HG03520 (cell line): ENCODE measurements at regions not wholly inside any gene's neighbourhood (a gene's known extent, or its start where the extent isn't known, plus 50 kb on each side); places are given as distances from the start of the nearest gene placed in this dataset.
A peak's percentile ranks its signal among the peaks of the same experiment; 100 is the strongest.
"Not testable (repeated sequence)": the region's sequence is repeated elsewhere in the genome, so short reads cannot be mapped to it uniquely, and the experiment has no call there.

Experiments
- ATAC-seq: cut with Tn5 transposase; IDR thresholded peaks from one replicate; pipeline ENCODE4 v1.9.1; 2021; ENCODE audit warnings: mild to moderate bottlenecking, moderate library complexity; ENCODE audit not compliant: unreplicated experiment

DNA sequence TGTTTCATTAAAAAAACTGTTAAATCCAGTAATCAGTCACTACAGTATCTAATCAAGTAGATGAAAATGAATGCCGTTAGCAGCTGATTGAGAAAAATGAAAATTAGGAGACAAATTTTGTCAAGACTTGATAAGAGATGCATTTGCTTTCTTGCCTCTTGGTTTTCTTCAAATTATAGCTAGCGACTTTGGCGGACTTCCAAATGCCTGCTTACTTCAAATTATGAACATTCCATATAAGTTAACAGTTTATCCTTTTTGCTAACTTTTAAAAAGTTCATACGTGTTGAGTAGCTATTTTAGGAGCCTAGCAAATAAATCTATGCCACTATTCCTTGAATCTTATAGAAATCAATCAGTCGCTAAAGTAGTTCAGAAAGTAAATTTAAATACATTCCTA is 58.8 kb downstream of the PPP4R3C start:
- no peak for ATAC-seq

DNA sequence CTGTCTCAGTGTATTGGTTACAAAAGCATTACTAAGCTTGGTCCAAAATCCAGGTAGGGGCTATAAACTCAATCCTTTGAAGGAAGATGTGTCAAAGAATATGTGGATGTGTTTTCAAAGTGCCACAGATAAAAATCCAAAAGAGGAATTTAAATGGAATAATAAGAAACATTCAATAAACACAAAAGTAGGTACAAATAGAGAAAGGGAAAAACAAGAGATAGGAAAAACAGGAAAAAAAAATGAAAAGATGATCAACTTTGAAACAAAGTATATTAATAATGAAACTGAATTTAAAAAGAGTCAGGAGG is 64.0 kb downstream of the PPP4R3C start:
- no peak for ATAC-seq

DNA sequence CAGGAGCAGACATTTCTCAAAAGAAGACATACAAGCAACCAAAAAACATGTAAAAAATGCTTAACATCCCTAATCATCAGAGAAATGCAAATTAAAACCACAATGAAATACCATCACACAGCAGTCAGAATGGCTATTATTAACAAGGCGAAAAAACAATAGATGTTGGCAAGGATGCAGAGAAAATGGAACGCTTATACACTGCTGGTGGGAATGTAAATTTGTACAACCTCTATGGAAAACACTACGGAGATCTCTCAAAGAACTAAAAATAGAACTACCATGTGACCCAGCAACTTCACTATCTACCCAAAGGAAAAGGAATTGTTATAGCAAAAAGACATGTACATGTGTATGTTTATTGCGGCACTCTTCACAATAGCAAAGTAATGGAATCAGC is 71.5 kb downstream of the PPP4R3C start:
- no peak for ATAC-seq

DNA sequence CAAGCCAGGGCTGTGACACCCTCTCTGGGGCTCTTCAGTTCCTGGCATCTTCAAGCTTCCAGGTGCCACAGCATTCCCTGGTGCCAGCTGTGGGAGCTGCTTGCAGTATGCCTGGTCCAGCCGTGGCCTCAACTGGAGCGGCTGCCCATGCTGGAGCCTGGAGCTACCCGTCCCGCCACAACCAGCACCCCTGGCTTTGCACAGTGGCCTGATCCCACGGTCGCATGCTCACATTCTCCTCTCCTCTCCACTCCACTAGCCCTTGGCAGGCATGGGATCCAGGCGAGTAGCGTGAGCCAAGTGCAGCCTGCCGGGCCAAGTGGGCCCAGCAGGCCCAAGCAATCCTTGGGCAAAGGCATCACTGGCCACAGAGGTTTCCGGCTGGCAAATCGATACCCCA is 81.7 kb downstream of the PPP4R3C start:
- no peak for ATAC-seq

DNA sequence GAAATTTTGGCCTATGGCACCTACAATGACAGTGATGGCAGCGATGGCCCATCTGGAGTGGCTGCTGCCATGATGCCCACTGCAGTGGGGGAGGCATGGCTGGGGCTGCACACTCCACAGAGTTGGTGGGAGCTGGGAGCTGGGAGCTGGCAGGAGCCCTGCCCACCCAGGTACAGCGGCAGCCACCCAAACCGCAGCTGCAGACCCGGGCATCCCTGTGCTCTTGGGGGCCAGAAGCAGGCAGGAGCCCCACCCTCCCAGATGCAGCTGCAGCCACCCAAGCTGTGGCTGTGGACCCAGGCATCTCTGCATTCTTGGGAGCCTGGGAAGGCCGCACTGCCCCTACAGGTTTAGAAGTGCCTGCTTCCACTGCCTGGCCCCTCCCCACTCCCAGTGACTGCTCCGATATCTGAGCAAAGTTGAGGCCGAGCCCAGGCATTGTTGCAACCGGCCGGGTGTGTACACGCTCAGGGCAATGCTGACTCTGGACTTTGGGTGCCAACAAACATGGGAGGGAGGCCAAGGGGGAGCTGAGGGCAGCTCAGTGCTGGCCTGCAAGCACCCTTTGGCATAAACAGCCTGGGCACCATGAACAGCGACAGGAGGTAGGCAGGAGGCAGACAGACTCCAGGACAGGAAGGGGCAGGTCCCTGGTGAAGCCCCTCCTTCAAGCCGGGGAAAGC is 82.8 kb downstream of the PPP4R3C start:
- ATAC-seq, result no peak

DNA sequence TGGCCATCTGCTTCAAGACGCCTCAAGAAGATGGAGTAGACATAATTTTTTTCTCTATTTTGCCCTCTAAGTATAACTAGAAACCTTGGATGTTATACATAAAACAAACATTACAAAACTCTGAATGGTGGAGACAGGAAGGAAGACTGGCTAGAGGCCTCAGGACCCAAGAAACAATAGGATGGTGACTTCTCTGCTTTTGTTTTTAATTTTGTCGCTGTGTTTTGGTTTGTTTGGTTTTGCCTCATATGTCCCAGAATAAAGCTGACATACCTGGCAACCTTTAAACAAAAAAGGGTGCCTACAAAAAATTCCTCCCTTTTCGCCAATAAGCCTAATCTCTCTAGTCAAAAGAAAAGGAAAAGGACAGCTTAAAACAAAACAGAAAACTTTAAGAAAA is 109.1 kb downstream of the PPP4R3C start:
- no peak for ATAC-seq

DNA sequence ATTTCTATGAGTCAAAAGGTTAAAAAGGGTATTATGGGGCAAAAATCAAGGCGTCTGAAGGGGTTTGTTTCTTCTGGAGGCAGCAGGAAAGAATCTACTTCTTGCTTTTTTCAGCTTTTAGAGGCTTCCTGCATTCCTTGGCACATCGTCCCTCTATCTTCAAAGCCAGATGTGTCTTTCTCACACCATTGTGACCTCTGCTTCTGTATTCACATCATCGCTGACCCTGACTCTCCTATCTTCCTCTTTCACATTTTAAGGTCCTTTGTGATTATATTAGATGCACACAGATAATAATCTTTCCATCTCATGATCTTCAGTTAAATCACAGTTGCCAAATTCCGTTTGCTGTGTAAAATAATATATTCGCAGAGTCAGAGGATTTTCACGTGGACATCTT is 112.7 kb downstream of the PPP4R3C start:
- no peak for ATAC-seq

DNA sequence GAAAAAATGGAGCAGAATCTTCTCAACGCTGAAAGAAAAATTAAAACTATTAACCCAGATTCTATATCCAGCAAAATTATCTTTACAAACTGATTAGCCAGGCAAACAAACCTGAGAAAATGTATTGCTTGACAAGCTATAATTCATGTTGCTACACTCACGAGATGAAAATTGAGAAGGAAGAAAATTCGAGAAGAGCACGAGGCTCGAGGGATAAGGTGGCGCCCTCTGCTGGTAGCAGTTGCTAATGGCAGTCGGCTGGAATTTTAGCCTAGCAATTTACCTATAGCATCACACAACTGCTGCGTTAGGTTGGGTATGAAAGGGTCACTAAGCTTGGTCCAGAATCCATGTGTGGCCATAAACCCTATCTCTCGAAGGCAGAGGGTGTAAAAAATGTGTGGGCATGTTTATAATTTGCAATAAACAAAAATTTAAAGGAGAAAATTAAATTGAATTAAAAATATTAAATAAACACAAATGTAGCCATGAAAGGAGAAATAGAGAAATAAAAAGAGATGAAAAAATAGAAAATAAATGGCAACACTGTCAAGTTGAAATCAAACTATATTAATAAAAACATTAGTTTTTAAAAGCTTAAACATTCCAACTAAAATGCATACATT is 126.6 kb downstream of the PPP4R3C start:
- ATAC-seq, result peak; percentile 74

DNA sequence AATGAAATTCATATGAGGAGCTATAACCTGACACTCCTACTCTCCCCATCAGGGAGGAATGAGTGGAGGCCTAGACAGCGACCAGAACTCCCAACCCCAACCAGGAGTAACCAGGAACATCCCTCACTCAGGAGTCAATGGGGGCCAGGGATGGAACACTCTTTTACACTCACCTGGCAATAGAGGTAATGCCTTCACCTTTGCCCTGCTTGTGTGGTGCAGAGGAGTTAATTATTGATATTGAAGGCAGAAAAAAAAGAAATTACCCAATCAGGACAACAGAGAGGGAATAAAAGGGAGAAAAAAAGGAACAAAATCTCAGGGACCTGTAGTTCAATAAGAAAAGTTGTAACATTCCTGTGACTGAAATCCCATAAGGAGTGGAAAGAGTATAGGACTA is 141.5 kb downstream of the PPP4R3C start:
- ATAC-seq, result no peak

DNA sequence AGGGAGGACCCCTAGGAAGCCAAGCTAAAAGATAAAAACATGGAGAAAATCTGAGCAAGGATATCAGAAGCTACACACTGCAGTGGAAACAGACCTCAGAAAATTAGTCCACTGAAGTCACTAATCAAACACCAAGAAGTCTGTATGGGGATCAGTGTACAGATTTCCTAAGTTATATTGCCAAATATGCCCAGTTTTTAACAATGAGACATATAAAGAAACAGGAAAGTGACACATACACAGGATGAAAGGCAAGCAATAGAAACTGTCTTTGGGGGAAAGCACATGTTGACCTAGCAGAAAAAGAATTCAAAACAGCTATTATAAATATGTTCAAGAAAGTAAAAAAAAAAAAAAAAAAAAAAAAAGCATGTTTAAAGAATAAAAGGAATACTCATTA is 153.7 kb downstream of the PPP4R3C start:
- no peak for ATAC-seq

DNA sequence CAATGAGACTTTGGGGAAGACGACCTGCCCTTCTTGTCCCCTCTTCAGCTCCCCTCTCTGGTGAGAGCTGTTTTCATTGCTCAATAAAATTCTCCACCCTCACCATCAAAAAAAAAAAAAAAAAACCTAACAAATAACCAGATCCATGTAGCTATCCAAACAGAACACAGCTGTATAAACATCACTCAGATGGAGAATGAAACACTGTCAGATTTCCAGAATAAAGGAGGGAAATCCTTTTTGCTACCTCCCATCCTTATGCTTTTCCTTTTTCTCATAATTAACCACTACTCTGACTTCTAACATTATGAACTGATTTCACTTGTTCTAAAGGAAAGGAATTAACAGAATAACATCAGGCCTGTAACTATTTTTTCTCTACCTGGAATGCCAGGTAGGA is 155.6 kb downstream of the PPP4R3C start:
- ATAC-seq, result no peak

DNA sequence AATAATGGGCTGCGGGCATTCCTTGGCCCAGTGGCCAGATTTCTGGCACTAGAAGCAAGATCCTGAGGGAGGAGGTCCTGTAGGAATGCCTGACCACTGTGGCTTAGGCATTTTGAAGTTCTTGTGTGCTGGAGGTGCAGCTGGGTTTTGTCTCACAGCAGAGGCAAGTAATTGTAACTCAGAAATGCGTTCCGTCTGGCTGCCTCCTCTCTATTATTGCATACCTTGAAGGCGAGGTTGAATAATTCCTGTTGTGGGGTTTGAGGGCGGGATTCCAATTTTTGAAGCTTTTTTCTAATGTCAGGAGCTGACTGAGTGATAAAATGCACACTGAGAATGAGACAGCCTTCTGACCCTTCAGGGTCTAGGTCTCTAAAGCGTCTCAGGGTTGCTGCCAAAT is 170.6 kb downstream of the PPP4R3C start:
- ATAC-seq, result not testable (repeated sequence)

DNA sequence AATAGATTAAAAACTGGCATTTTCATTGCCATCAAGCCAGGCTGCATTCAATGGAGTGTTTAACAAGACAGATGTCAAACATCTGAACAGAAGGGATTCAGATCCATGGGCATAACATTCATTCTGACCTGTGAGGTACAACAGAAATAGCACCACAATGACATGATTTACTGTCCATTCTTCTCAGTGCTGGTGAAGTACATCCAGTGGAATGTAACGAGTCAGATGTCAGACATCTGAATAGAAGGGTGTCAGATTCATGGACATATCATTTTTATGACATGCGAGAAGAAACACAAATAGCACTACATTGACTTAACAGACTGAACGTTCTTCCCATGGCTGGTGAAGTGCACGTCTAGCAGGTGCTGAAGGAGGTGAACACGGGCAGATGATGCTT is 186.4 kb downstream of the PPP4R3C start:
- ATAC-seq, result no peak

DNA sequence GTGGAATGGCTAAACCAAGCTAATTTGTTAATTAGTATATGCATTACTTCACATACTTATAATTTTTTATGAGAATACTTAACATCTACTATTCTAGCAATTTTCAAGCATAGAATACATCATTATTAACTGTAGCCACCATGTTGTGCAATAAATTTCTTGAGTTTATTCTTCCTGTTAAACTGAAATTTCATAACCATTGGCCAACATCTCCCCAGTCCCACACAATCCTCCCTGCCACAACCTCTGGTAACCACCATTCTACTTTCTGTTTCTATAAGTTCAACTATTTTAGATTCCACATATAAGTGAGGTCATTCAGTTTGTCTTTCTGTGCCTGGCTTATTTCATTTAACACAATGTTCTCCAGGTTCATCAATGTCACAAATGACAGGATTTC is 208.5 kb downstream of the PPP4R3C start:
- ATAC-seq, result no peak

DNA sequence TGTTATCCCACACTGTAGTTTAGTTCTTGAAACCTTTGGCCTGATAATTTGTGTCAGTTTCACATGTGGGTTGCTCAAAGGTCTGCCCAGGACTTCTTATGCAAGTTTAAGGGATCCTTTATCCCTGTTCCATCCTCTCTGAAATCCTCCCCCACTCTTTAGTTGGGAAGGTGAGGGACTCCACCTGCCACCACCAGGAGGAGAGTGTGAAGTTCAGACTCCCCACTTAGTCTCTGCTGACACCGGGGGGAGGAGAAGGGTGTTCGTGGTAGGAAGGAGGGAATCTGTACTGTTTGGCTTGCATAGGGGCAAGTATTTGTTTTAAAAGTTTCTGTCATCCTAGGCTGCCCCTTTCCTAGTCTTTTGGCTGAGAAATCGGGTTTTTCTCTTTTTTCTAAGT is 211.8 kb downstream of the PPP4R3C start:
- ATAC-seq, result no peak

DNA sequence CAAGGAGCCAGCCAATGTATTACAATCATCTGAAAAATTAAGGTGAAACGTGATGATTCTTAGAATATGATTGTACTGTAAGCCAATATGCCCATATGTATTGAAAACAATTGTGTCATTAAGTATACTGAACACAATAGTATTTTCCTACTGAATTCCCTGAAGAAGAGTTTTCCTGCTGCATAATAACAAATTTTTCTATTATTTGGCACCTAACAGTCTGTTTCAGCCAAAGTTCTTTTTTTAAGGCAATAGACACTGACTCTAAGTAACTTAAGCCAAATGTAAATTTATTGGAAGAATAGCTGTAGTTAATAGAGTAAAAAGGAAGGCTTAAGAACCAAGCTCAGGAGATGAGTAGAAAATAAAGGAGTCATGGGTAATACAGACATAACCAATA is 220.6 kb downstream of the PPP4R3C start:
- ATAC-seq, result no peak

DNA sequence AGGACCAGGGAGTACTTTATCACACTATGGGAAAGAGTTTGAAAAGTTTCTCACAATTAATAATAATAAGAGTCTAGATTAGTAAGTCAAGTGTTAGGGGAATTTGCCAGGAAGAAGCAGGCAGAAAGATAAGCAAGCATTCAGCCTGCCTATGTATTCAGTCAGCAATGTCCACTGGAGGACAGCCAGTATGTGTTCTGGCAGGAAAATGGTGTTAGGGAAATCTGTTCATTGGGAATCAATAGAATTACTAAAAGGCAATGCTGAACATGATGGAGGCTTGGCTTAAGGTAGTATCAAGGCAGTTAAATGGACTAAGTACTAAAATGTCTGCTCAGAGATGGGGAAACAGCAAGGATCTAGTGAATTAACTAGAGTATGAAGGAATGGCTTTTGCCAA is 221.2 kb downstream of the PPP4R3C start:
- ATAC-seq, result no peak

DNA sequence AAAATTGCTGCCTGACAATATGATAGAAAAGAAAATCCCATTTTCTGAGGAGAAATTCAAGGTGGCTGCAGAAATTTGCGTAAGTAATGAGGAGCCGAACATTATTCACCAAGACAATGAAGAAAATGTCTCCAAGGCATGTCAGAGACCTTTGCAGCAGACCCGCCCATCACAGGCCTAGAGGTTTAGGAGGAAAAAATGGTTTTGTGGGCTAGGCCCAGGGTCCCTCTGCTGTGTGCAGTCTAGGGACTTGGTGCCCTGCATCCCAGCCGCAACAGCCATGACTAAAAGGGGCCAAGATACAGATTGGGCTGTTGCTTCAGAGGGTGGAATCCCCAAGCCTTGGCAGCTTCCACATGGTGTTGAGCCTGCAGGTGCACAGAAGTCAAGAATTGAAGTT is 223.1 kb downstream of the PPP4R3C start:
- ATAC-seq, result not testable (repeated sequence)

DNA sequence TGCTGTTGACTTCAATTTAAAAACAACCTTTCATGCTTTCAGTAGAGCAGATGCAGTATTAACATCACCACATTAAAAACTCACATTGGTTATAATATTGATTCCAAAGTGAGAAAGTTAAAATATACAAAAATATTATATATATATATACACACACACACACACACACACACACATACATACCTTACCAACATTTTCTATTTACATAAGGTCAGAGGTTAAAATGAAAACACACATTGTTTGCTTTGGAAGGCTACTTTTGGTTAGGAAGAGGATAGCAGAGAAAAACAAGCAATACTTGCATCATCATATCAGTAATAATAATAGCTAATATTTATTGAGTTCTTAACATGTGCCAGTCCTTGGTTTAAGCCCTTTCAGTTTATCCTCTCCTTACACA is 226.5 kb downstream of the PPP4R3C start:
- ATAC-seq, result no peak

DNA sequence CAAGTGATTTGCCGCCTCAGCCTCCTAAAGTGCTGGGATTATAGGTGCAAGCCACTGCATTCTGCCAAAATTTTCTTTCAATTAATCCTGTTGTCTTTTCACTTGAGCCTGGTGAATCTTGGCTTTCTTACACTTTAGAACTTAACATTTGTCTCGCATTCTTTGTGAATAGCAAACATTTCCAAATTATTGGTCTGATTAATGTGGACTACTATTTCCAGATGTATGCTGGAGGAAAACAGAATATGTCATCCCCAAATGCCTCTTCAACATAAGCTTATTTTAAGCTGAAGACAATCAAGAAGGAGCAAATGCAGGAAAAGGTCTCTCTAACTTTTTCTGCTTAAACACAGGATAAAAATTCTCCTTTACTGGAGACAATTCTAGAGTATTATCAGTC is 233.4 kb downstream of the PPP4R3C start:
- ATAC-seq, result no peak

DNA sequence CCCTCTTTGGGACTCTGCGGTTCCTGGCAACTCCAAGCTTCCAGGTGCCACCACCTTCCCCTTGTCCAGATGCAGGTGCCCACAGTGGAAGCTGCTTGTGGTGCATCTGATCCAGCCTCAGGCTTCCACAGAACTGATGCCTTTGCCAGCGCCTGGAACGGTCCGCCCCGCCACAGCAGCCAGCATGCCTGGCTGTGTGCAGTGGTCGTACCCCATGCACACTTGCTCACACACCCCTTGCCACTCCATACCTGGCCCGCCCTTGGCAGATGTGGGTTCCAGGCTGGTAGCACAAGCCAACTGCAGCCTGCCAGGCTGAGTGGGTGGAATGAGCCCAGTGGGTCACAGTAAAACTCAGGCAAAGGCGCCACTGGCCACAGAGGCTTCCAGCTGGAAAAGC is 240.5 kb downstream of the PPP4R3C start:
- ATAC-seq, result no peak

DNA sequence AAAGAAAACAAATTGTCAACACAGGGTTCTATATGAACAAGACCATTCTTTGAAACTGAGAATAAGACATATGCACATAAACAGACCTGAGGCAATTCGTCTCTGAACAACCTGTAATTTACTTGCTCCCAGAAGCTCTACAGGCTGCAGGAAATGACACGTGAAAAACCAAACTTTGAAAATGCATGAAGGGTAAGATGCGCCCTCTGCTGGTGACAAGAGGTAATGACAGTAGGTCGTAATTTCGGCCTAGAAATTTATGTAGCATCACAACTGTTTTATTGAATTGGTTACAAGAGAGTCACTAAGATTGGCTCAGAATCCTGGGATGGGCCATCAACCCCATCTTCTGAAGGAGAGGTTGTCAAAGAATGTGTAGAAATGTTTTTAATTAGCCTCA is 276.5 kb downstream of the PPP4R3C start:
- ATAC-seq, result peak; percentile 77

DNA sequence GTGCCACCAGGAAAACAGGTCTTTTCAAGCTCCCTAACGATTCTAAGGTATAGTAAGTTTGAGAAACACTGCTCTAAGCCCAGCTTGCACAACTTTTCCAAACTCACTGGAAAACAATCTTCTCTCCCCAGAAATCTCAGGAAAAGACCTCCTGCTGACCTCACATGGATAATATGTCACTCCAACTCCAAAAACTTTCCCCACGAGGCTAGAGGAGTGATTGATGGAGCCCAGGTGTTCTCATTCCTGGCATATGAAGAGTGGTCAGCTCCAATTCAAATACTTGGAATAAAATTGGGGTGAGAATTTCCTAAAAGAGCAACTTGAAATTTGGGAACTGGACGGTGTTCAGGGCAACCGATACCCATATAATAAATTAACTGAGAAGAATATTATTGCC is 299.9 kb downstream of the PPP4R3C start:
- no peak for ATAC-seq
